Vagina (tissue), 2 donors: ENCODE measurements at regions not wholly inside any gene's neighbourhood (a gene's known extent, or its start where the extent isn't known, plus 50 kb on each side); places are given as distances from the start of the nearest gene placed in this dataset.

Experiments used
- POLR2AphosphoS5 ChIP-seq, 2 donors: sonication (generic); formaldehyde crosslinking; IDR thresholded peaks; one replicate each; pipeline ENCODE4 v1.9.0; 2017; ENCODE audit warnings: antibody characterized with exemption in 2 of 2, mild to moderate bottlenecking in 2 of 2, low read depth in 1 of 2; ENCODE audit not compliant: insufficient read depth in 1 of 2
- TF ChIP-seq, protein P1 (sequence below), 3 experiments: fragments of 450-650 bp in 2 of 3; fragments of 200-600 bp in 1 of 3; sonication (generic) in 1 of 3; IDR thresholded peaks; one replicate each; pipeline ENCODE4 v1.5.1; 2017 to 2019; ENCODE audit warnings: antibody characterized with exemption in 3 of 3, mild to moderate bottlenecking in 2 of 3, moderate library complexity in 2 of 3

DNA sequence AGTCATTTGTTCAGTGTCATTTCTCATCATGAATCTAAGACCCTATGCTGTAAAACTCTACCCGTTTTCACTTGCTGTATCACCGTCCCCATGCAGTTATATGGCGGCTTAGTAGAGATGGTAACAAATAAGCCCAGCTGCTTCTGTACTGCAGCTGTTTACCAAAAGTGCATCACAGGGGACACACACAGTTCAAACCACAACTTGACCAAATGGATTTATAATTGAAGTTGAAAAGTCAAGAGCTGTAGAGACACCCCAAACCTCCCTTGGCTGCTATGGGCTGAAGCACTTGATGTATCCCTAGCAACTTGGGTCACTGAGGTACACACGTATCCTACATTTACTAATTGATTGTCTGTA, 219.0 kb upstream of the FGF13 start:
- TF ChIP-seq, protein P1, sequence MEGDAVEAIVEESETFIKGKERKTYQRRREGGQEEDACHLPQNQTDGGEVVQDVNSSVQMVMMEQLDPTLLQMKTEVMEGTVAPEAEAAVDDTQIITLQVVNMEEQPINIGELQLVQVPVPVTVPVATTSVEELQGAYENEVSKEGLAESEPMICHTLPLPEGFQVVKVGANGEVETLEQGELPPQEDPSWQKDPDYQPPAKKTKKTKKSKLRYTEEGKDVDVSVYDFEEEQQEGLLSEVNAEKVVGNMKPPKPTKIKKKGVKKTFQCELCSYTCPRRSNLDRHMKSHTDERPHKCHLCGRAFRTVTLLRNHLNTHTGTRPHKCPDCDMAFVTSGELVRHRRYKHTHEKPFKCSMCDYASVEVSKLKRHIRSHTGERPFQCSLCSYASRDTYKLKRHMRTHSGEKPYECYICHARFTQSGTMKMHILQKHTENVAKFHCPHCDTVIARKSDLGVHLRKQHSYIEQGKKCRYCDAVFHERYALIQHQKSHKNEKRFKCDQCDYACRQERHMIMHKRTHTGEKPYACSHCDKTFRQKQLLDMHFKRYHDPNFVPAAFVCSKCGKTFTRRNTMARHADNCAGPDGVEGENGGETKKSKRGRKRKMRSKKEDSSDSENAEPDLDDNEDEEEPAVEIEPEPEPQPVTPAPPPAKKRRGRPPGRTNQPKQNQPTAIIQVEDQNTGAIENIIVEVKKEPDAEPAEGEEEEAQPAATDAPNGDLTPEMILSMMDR (IDR thresholded peaks at IDR 0.05) = no peak
- no peak for TF ChIP-seq POLR2AphosphoS5 (IDR thresholded peaks at IDR 0.05; ENCODE audit: insufficient read depth in 1 of 2, low read depth in 1 of 2)
